GM23248 (cell line): ENCODE measurements at regions not wholly inside any gene's neighbourhood (a gene's known extent, or its start where the extent isn't known, plus 50 kb on each side); places are given as distances from the start of the nearest gene placed in this dataset.
"Not testable (repeated sequence)": the region's sequence is repeated elsewhere in the genome, so short reads cannot be mapped to it uniquely, and the experiment has no call there.

Source experiments
- DNase-seq: peaks from one replicate; pipeline ENCODE4 v3.0.0-alpha.2; 2015
- H2AFZ ChIP-seq: fragments of 200-600 bp; sonication (generic); 2 replicates; pipeline ENCODE4 v1.6.1; 2016; ENCODE audit warnings: antibody characterized with exemption
- H3F3A ChIP-seq: fragments of 200-600 bp; sonication (generic); 2 replicates; pipeline ENCODE4 v1.6.1; 2016; ENCODE audit warnings: mild to moderate bottlenecking, antibody characterized with exemption, mixed run types; ENCODE audit not compliant: insufficient read depth
- H3K27ac ChIP-seq: fragments of 200-600 bp; sonication (generic); 2 replicates; pipeline ENCODE4 v1.5.1; 2016; ENCODE audit warnings: mild to moderate bottlenecking
- H3K27me3 ChIP-seq: fragments of 200-600 bp; sonication (generic); replicated peaks from 2 replicates; pipeline ENCODE4 v1.6.1; 2016; ENCODE audit warnings: mild to moderate bottlenecking; ENCODE audit not compliant: insufficient read depth
- H3K36me3 ChIP-seq: fragments of 200-600 bp; sonication (generic); 2 replicates; pipeline ENCODE4 v1.6.1; 2016; ENCODE audit warnings: low read depth, mild to moderate bottlenecking
- H3K4me1 ChIP-seq: fragments of 200-600 bp; sonication (generic); 2 replicates; pipeline ENCODE4 v1.6.1; 2016; ENCODE audit warnings: mild to moderate bottlenecking; ENCODE audit not compliant: insufficient read depth
- H3K4me2 ChIP-seq: fragments of 200-600 bp; sonication (generic); one replicate; pipeline ENCODE4 v1.6.1; 2016; ENCODE audit warnings: mild to moderate bottlenecking; ENCODE audit not compliant: unreplicated experiment
- H3K4me3 ChIP-seq: fragments of 200-600 bp; sonication (generic); 2 replicates; pipeline ENCODE4 v1.5.1; 2016; ENCODE audit warnings: mild to moderate bottlenecking
- H3K79me2 ChIP-seq: fragments of 200-600 bp; sonication (generic); 2 replicates; pipeline ENCODE4 v1.6.1; 2016; ENCODE audit warnings: mild to moderate bottlenecking; ENCODE audit not compliant: insufficient read depth
- H3K9ac ChIP-seq: fragments of 200-600 bp; sonication (generic); 2 replicates; pipeline ENCODE4 v1.6.1; 2016; ENCODE audit warnings: mild to moderate bottlenecking
- H3K9me2 ChIP-seq: fragments of 200-600 bp; sonication (generic); 2 replicates; pipeline ENCODE4 v1.6.1; 2016; ENCODE audit warnings: mixed run types, mild to moderate bottlenecking, moderate library complexity; ENCODE audit not compliant: insufficient read depth
- H3K9me3 ChIP-seq: fragments of 200-600 bp; sonication (generic); one replicate; pipeline ENCODE4 v1.6.1; 2017; ENCODE audit warnings: low read depth
- H4K20me1 ChIP-seq: fragments of 200-600 bp; sonication (generic); 2 replicates; pipeline ENCODE4 v1.6.0; 2016; ENCODE audit not compliant: insufficient read depth
- EZH2 ChIP-seq: fragments of 200-600 bp; sonication (generic); IDR thresholded peaks from 2 replicates; pipeline ENCODE4 v1.6.1; 2018; ENCODE audit warnings: antibody characterized with exemption, mild to moderate bottlenecking; ENCODE audit not compliant: insufficient read depth, poor library complexity, severe bottlenecking
- EZH2phosphoT487 ChIP-seq: fragments of 200-600 bp; sonication (generic); IDR thresholded peaks from 2 replicates; pipeline ENCODE4 v1.6.1; 2018; ENCODE audit warnings: antibody characterized with exemption, moderate library complexity, mild to moderate bottlenecking, low read depth; ENCODE audit not compliant: insufficient read depth
- WGBS, 2 experiments: methylation state at CpG; one replicate each; pipeline ENCODE4 v1.1.6; 2015 to 2017; ENCODE audit warnings: low lambda C conversion rate in 2 of 2, low coverage in 1 of 2; ENCODE audit errors: missing lambda C conversion rate in 2 of 2; 5-methylcytosine and 5-hydroxymethylcytosine counted together
- in situ Hi-C: fragments of 300-500 bp; cut with MboI; formaldehyde crosslinking; loops from 2 replicates; pipeline ENCODE4 v1.15.0; 2020

DNA sequence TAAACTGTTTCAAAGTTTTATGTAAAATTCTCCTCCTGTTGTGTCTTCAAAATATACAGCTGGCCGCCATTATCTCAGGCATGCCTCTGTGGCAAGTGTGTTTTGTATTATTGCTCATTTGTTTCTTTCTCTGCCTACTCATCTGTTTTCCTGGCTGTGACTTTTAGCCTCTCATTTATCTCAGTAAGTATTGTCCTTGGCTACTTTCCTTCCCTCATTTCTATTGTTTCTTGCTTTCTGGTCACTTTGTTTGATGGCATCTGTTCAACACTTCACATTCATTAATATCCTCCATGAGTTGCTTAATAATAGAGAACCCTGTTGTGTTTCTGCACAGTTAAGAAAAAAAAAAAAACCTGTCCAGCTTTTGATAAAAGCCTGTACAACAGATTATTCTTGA, 869.4 kb downstream of the PCDH17 start:
- no peak for DNase-seq
- Histone ChIP-seq H3K4me3 (no peak overlapping the region), H3K4me1 (no peaks in the 10 kb centered on the region), H3F3A (no peaks in the 10 kb centered on the region), H3K27me3 (no peaks in the 10 kb centered on the region), H3K79me2 (no peaks in the 10 kb centered on the region), H3K36me3 (no peaks in the 10 kb centered on the region), H3K4me2 (no peak overlapping the region), H3K9me2 (no peaks in the 10 kb centered on the region), H4K20me1 (no peaks in the 10 kb centered on the region), H3K9ac (no peak overlapping the region), H3K9me3 (no peaks in the 10 kb centered on the region), H2AFZ (no peak overlapping the region), H3K27ac (no peak overlapping the region)
- in situ Hi-C loops: no loop called here
- WGBS, 2 experiments: 0 to 6% methylated on average over 1 of the region's 1 CpG
- TF ChIP-seq EZH2: no peak
- no peak for TF ChIP-seq EZH2phosphoT487

DNA sequence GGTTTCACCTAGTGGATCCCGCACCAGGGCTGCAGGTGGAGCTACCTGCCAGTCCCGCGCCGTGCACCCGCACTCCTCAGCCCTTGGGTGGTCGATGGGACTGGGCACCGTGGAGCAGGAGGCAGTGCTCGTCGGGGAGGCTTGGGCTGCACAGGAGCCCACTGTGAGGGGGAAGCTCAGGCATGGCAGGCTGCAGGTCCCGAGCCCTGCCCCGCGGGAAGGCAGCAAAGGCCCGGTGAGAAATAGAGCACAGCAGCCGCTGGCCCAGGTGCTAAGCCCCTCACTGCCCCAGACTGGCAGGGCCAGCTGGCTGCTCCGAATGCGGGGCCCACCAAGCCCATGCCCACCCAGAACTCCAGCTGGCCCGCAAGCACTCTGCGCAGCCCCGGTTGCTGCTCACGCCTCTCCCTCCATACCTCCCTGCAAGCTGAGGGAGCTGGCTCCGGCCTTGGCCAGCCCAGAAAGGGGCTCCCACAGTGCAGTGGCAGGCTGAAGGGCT, 872.7 kb downstream of the PCDH17 start:
- H3K9me2 ChIP-seq, H4K20me1 ChIP-seq, H3K4me1 ChIP-seq, H3K4me2 ChIP-seq, H3K9me3 ChIP-seq, H3K9ac ChIP-seq, H3K27me3 ChIP-seq, H3F3A ChIP-seq, H3K36me3 ChIP-seq, DNase-seq, in situ Hi-C loops, H3K27ac ChIP-seq, H3K4me3 ChIP-seq, H2AFZ ChIP-seq, H3K79me2 ChIP-seq: not testable (repeated sequence)
- WGBS, 2 experiments: 65 to 71% methylated on average over 17 to 21 of the region's 21 CpGs

DNA sequence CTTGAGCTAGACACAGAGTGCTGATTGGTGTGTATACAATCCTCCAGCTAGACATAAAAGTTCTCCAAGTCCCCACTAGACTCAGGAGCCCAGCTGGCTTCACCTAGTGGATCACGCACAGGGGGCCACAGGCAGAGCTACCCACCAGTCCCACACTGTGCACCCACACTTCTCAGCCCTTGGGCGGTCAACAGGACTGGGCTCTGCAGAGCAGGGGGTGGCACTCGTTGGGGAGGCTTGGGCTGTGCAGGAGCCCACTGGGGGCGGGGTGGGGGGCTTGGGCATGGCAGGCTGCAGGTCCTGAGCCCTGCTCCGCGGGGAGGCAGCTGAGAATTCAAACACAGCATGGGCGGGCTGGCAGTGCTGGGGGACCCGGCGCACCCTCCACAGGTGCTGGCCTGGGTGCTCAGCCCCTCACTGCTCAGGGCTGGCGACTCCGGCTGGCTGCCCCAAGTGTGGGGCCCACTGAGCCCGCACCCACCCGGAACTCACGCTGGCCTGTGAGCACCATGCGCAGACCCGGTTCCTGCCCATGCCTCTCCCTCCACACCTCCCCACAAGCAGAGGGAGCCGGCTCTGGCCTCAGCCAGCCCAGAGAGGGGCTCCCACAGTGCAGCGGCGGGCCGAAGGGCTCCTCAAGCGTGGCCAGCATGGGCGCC, 873.8 kb downstream of the PCDH17 start:
- H3K27me3 ChIP-seq, H3K4me1 ChIP-seq, H4K20me1 ChIP-seq, H3K4me2 ChIP-seq, H3F3A ChIP-seq, H3K9ac ChIP-seq, H3K9me2 ChIP-seq, in situ Hi-C loops, H3K27ac ChIP-seq, H3K4me3 ChIP-seq, H2AFZ ChIP-seq, H3K36me3 ChIP-seq, DNase-seq, H3K79me2 ChIP-seq, H3K9me3 ChIP-seq: not testable (repeated sequence)
- WGBS, 2 experiments: 47 to 53% methylated on average over 17 to 22 of the region's 22 CpGs

DNA sequence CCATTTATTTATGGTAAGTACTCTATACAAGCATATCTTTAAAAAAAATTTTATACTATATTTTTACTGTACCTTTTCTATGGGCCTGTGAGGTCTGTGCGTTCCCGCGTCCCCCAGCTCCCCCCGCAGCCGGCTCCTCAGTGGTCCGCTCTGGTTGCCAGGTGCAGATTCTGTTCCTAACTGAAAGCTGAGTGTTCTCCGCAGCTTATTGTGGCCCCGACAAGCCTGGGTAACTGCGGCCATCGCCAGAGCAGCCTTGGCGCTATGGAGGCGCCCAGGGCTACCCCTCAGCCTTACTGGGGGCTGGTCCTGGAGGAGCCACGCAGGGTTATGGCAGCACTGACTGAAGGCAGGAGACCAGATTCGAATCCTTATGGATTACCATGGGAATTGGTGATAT, 896.8 kb downstream of the PCDH17 start:
- H3K4me3 ChIP-seq: no peak overlapping the region
- DNase-seq: no peak
- in situ Hi-C loops: no loop called here
- no peak overlapping the region for H2AFZ ChIP-seq
- no peaks in the 10 kb centered on the region for H3K4me1 ChIP-seq
- no peaks in the 10 kb centered on the region for H3K9me2 ChIP-seq
- no peak overlapping the region for H3K9ac ChIP-seq
- no peaks in the 10 kb centered on the region for H3K9me3 ChIP-seq
- no peak overlapping the region for H3K27ac ChIP-seq
- no peak for TF ChIP-seq EZH2
- TF ChIP-seq EZH2phosphoT487: no peak
- no peaks in the 10 kb centered on the region for H3K27me3 ChIP-seq
- no peaks in the 10 kb centered on the region for H3K79me2 ChIP-seq
- no peaks in the 10 kb centered on the region for H3K36me3 ChIP-seq
- 61 to 63% methylated on average over 14 of the region's 14 CpGs for WGBS, 2 experiments
- H3K4me2 ChIP-seq: no peak overlapping the region
- H4K20me1 ChIP-seq: no peaks in the 10 kb centered on the region
- H3F3A ChIP-seq: no peaks in the 10 kb centered on the region

DNA sequence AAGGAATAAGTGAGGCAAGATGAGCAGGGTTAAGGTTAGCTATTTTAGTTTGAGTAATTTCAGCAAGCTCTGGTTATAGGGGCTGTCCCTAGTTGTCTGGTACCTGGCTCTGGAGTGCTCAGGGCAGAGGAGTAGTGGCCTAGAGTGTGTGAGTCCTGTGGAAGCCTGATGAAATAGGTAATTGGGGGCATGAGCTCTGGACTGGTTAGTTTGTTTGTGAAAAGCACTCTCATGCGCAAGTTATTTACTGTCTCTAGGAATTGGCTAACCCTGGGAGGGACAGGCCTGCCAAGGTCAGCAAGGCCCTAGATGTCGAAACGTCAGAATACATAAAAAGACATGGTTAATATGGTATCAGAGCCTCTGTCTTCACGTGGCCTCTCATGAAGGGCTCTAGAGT, 900.1 kb downstream of the PCDH17 start:
- H3F3A ChIP-seq: no peaks in the 10 kb centered on the region
- in situ Hi-C loops: no loop called here
- no peak overlapping the region for H3K27ac ChIP-seq
- no peak for DNase-seq
- H3K9ac ChIP-seq: no peak overlapping the region
- no peak for TF ChIP-seq EZH2
- no peak for TF ChIP-seq EZH2phosphoT487
- H3K36me3 ChIP-seq: no peaks in the 10 kb centered on the region
- H3K4me1 ChIP-seq: no peaks in the 10 kb centered on the region
- H3K27me3 ChIP-seq: no peaks in the 10 kb centered on the region
- no peaks in the 10 kb centered on the region for H3K9me3 ChIP-seq
- 25 to 34% methylated on average over 4 of the region's 4 CpGs for WGBS, 2 experiments
- no peak overlapping the region for H3K4me2 ChIP-seq
- H3K79me2 ChIP-seq: no peaks in the 10 kb centered on the region
- H3K4me3 ChIP-seq: no peak overlapping the region
- no peak overlapping the region for H2AFZ ChIP-seq
- H3K9me2 ChIP-seq: no peaks in the 10 kb centered on the region
- H4K20me1 ChIP-seq: no peaks in the 10 kb centered on the region
